ENCODE measurements at regions not wholly inside any gene's neighbourhood (a gene's known extent, or its start where the extent isn't known, plus 50 kb on each side); places are given as distances from the start of the nearest gene placed in this dataset.

- peak overlapping the region; percentile 51 for H3K27ac Mint-ChIP-seq
- H3K27me3 Mint-ChIP-seq: peaks cover 27% of the 10 kb centered on the region
- peaks cover 2% of the 10 kb centered on the region for H3K36me3 Mint-ChIP-seq (ENCODE audit: low read depth)
- CTCF ChIA-PET: interaction anchor here (0.6 to 0.9 kb wide), 2 partner anchors 16 to 48 kb away, joined by 3 read pairs; no protein-coding TSS in a partner anchor
- DNase-seq: peak; percentile 30
- H3K4me3 Mint-ChIP-seq: peak overlapping the region; percentile 79
- H3K4me1 Mint-ChIP-seq: peaks cover 12% of the 10 kb centered on the region
- POLR2A ChIA-PET: no interaction called here
- no peaks in the 10 kb centered on the region for H3K9me3 Mint-ChIP-seq
These were observed 108.8 kb downstream of the SPRY1 start for GRCh38 chr4:123505095-123506010.

DNA sequence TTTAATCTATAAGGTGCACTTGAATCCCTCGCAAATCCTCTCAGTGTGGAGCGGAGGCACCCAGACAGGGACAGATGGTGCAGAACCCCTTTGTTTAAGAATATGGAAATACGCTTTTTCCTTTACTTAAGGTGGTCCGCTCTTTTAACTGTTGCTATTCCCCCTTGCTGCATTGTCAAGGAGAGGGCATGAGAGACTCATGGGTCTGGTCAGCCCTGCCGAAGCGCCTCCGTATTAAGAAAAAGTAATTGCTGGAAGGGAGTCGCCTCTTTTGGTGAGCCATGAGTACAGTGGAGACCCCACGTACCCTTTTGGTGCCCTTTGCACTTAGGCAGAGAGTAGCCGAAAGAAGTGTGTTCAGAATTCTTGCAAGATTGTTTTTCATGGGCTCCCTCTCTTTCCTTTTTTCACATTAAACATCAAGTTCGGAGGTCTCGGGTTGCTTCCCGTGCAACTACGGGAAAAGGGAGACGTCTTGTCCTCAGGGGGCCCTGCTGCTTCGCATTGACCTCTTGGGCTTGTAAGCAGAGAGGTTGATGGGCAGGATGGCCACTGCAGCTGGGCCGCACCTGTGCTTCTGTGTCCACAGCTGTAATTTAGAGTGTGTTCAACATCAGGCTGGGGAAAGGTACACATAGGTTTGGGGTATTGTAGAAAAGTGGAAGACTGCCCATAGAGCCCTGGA is 109.6 kb downstream of the SPRY1 start:
- no peak overlapping the region for H3K27ac Mint-ChIP-seq
- peaks cover 2% of the 10 kb centered on the region for H3K36me3 Mint-ChIP-seq (ENCODE audit: low read depth)
- H3K27me3 Mint-ChIP-seq: peaks cover 26% of the 10 kb centered on the region
- DNase-seq: no peak
- POLR2A ChIA-PET: no interaction called here
- CTCF ChIA-PET: no interaction called here
- H3K4me1 Mint-ChIP-seq: peaks cover 12% of the 10 kb centered on the region
- peaks cover 3% of the 10 kb centered on the region for H3K9me3 Mint-ChIP-seq
- peak overlapping the region; percentile 79 for H3K4me3 Mint-ChIP-seq

GRCh38 chr4:123507376-123507775 is 110.8 kb downstream of the SPRY1 start:
- Mint-ChIP-seq H3K36me3 (ENCODE audit: low read depth) (peaks cover 2% of the 10 kb centered on the region), H3K4me1 (peaks cover 12% of the 10 kb centered on the region)
- POLR2A ChIA-PET: no interaction called here

DNA sequence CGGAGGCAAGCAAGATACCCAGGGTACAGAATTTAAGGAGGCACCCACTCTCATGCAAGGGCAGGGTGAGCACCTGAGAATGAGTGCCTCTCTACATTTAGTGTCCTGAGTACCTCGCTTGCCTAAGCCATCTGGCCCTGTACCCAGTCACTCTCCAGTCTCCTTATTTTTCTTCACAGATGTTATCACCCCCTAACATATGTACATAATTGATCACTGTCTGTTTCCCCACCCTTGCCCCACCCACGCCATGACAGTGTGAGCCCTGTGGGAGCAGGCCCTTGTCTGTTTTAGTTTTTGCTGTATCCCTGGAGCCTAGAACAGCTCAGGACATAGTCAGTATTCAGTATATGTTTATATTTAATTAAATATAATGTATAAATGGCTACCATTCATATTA is 113.6 kb downstream of the SPRY1 start:
- Mint-ChIP-seq H3K27me3 (peaks cover 18% of the 10 kb centered on the region), H3K9me3 (peaks cover 3% of the 10 kb centered on the region), H3K27ac (no peak overlapping the region), H3K36me3 (ENCODE audit: low read depth) (peaks cover 2% of the 10 kb centered on the region), H3K4me1 (peaks cover 8% of the 10 kb centered on the region), H3K4me3 (no peak overlapping the region)
- ChIA-PET POLR2A (no interaction called here), CTCF (no interaction called here)
- DNase-seq: no peak

More at GRCh38 chr4:123507376-123507775, 110.8 kb downstream of the SPRY1 start:
- H3K4me3 Mint-ChIP-seq: no peak overlapping the region
- H3K9me3 Mint-ChIP-seq: peaks cover 3% of the 10 kb centered on the region
- no peak for DNase-seq
- no peak overlapping the region for H3K27ac Mint-ChIP-seq
- H3K27me3 Mint-ChIP-seq: peaks cover 26% of the 10 kb centered on the region
- CTCF ChIA-PET: no interaction called here

GRCh38 chr4:123510659-123511058 is 114.1 kb downstream of the SPRY1 start:
- Mint-ChIP-seq H3K36me3 (ENCODE audit: low read depth) (peaks cover 1% of the 10 kb centered on the region), H3K27me3 (peaks cover 15% of the 10 kb centered on the region), H3K4me1 (peaks cover 5% of the 10 kb centered on the region), H3K9me3 (peaks cover 3% of the 10 kb centered on the region), H3K27ac (no peak overlapping the region), H3K4me3 (no peak overlapping the region)
- ChIA-PET CTCF (no interaction called here), POLR2A (no interaction called here)
- DNase-seq: no peak

DNA sequence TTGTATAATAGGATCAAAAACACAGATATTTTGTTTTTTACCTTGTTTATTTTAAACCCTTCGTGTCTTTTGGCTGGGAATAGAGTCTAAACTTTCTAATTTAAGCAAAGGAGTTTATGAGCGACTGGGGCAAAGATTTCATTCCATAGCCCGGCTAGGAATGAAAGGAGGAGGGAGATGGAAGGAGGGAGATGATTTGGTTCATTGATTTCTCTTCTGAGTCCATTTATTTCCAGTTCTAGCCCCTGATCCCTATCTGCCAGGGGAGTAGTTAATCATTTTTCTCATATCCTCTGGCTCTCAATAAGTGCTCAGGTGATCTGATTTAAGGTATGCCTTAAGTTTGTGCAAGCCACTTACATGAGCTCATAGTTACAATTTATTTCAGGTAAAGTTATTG is 120.0 kb downstream of the SPRY1 start:
- H3K4me3 Mint-ChIP-seq: no peak overlapping the region
- H3K27me3 Mint-ChIP-seq: peaks cover 7% of the 10 kb centered on the region
- H3K4me1 Mint-ChIP-seq: no peaks in the 10 kb centered on the region
- POLR2A ChIA-PET: no interaction called here
- H3K36me3 Mint-ChIP-seq (ENCODE audit: low read depth): no peaks in the 10 kb centered on the region
- H3K9me3 Mint-ChIP-seq: no peaks in the 10 kb centered on the region
- H3K27ac Mint-ChIP-seq: no peak overlapping the region
- CTCF ChIA-PET: interaction anchor here (0.7 to 1.3 kb wide), 3 partner anchors 13 to 102 kb away, joined by 3 read pairs; no protein-coding TSS in a partner anchor
- DNase-seq: no peak

DNA sequence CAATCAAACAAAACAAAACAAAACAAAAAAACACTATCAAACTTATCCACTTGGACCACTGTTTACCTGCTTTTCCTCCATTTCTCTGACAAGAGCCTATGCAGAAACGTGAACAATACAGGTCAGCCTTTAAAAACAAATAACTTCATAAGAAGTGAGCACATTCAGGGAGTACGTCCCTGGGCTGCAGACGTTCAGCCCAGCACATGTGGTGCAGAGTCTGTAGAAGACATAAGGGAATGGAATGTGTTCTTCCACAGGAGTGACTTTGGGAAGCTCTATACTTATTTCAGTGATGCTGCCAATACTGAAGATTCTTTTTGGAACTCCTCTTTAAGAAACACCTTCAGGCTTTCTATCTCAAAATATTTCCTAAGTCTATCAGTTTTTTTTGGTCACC is 120.6 kb downstream of the SPRY1 start:
- peaks cover 8% of the 10 kb centered on the region for H3K27me3 Mint-ChIP-seq
- POLR2A ChIA-PET: no interaction called here

GRCh38 chr4:123517971-123518370 is 121.4 kb downstream of the SPRY1 start:
- no peak for DNase-seq
- no peak overlapping the region for H3K4me3 Mint-ChIP-seq

More for the DNA sequence above, 120.6 kb downstream of the SPRY1 start:
- Mint-ChIP-seq H3K27ac (peak overlapping the region; percentile 50), H3K4me1 (no peaks in the 10 kb centered on the region), H3K9me3 (no peaks in the 10 kb centered on the region), H3K4me3 (no peak overlapping the region), H3K36me3 (ENCODE audit: low read depth) (no peaks in the 10 kb centered on the region)
- CTCF ChIA-PET: interaction anchor here (1.0 to 1.3 kb wide), 2 partner anchors 12 to 47 kb away, joined by 3 read pairs; no protein-coding TSS in a partner anchor
- no peak for DNase-seq

GRCh38 chr4:123520325-123520724 is 123.7 kb downstream of the SPRY1 start:
- POLR2A ChIA-PET: no interaction called here
- no peaks in the 10 kb centered on the region for H3K9me3 Mint-ChIP-seq
- no peak overlapping the region for H3K4me3 Mint-ChIP-seq
- no peak overlapping the region for H3K27ac Mint-ChIP-seq
- DNase-seq: no peak
- no peaks in the 10 kb centered on the region for H3K36me3 Mint-ChIP-seq (ENCODE audit: low read depth)
- no peaks in the 10 kb centered on the region for H3K4me1 Mint-ChIP-seq
- CTCF ChIA-PET: interaction anchor here (1.1 kb wide), 1 partner anchor 42 kb away, joined by 3 read pairs; no protein-coding TSS in a partner anchor
- peaks cover 4% of the 10 kb centered on the region for H3K27me3 Mint-ChIP-seq

More at GRCh38 chr4:123517971-123518370, 121.4 kb downstream of the SPRY1 start:
- no peaks in the 10 kb centered on the region for H3K36me3 Mint-ChIP-seq (ENCODE audit: low read depth)
- H3K9me3 Mint-ChIP-seq: no peaks in the 10 kb centered on the region
- ChIA-PET POLR2A (no interaction called here), CTCF (no interaction called here)
- no peak overlapping the region for H3K27ac Mint-ChIP-seq
- no peaks in the 10 kb centered on the region for H3K4me1 Mint-ChIP-seq
- H3K27me3 Mint-ChIP-seq: peaks cover 9% of the 10 kb centered on the region

DNA sequence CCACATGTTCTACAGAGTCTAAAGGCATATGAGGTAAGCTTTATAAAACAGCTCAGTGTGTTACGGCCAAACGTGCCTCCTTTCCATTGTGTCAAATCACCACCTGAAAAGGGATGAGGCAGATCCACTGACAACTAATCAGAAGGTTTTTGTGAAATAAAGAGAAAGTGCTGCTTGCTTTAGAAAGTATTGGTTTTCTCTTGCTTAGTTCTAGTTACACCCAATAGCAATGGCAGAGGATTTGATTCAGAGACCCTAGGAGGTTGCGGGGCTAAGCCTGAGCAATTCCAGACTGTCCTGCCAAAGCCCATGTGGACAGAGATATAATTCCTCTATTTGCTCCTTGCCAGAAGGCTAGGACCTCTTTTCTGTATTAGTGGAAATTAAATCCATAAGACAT is 125.5 kb downstream of the SPRY1 start:
- ChIA-PET POLR2A (no interaction called here), CTCF (no interaction called here)

GRCh38 chr4:123522646-123523045 is 126.1 kb downstream of the SPRY1 start:
- Mint-ChIP-seq H3K4me1 (peaks cover 2% of the 10 kb centered on the region), H3K36me3 (ENCODE audit: low read depth) (peaks cover 3% of the 10 kb centered on the region), H3K27ac (no peak overlapping the region), H3K27me3 (peaks cover 2% of the 10 kb centered on the region), H3K9me3 (peaks cover 3% of the 10 kb centered on the region), H3K4me3 (no peak overlapping the region)
- CTCF ChIA-PET: interaction anchor here (0.6 to 1.6 kb wide), 2 partner anchors 96 to 125 kb away, joined by 3 to 4 read pairs; no protein-coding TSS in a partner anchor
- DNase-seq: no peak
- POLR2A ChIA-PET: no interaction called here

More for the DNA sequence above, 125.5 kb downstream of the SPRY1 start:
- Mint-ChIP-seq H3K9me3 (peaks cover 3% of the 10 kb centered on the region), H3K27ac (no peak overlapping the region), H3K4me1 (peaks cover 2% of the 10 kb centered on the region), H3K27me3 (peaks cover 3% of the 10 kb centered on the region), H3K36me3 (ENCODE audit: low read depth) (peaks cover 3% of the 10 kb centered on the region), H3K4me3 (no peak overlapping the region)
- no peak for DNase-seq

DNA sequence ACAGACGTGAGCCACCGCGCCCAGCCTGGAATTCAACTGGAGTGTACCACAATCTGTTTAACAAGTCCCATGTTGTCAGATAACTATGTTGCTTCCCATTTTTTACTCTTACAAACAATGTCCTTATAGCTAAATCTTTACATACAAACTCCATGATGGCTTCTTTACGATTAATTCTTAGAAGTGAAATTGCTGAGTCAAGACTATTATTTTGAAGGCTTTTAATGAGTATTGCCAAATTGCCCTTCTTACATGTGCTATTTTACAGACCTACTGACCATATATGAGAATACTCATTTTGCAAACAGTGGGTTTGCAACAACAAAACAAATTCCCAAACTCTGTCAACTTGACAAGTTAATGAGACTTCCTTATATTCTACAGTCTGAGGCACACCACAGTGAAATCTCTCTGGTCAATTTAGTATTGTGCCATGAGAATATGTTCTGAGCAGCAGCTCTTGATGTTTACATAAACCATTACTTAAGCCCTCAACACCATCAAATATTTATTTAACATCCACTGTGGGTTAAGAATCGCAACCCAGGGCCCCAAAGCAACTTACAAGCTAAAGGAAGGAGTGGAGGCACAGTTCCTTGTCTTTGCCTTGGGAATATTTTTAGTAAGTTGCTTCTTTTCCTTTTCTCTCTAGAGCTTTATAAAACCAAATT is 128.5 kb downstream of the SPRY1 start:
- Mint-ChIP-seq H3K27me3 (peaks cover 2% of the 10 kb centered on the region), H3K9me3 (peaks cover 3% of the 10 kb centered on the region), H3K4me3 (no peak overlapping the region), H3K27ac (no peak overlapping the region), H3K36me3 (ENCODE audit: low read depth) (peaks cover 3% of the 10 kb centered on the region), H3K4me1 (peaks cover 2% of the 10 kb centered on the region)
- ChIA-PET CTCF (interaction anchor here (1.5 kb wide), 1 partner anchor 29 kb away, joined by 3 read pairs; no protein-coding TSS in a partner anchor), POLR2A (no interaction called here)
- no peak for DNase-seq

DNA sequence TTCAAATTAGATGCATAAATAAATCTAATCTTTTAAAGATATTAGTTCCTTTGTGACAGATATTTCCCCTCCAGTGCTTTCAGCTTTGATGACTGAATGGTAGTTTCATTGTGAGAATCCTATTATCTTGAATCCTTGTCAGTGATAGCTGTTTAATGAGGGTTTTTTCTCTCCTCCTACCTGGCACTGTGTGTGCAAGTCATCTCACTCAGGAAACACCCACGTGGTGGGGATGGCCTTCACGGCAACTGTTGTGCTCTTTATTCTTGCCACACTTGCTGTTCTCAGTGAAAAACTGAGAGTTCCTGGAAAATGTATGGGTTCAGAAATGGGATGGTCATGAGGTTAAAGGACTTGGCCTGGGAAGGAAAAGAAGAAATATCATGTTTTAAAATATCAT is 129.9 kb downstream of the SPRY1 start:
- H3K4me1 Mint-ChIP-seq: peaks cover 2% of the 10 kb centered on the region
- H3K36me3 Mint-ChIP-seq (ENCODE audit: low read depth): peaks cover 3% of the 10 kb centered on the region
- DNase-seq: no peak
- no peak overlapping the region for H3K4me3 Mint-ChIP-seq
- CTCF ChIA-PET: no interaction called here
- H3K27ac Mint-ChIP-seq: no peak overlapping the region
- H3K9me3 Mint-ChIP-seq: peaks cover 3% of the 10 kb centered on the region
- peaks cover 2% of the 10 kb centered on the region for H3K27me3 Mint-ChIP-seq
- POLR2A ChIA-PET: no interaction called here
